IMR-90 (cell line): ENCODE measurements at regions not wholly inside any gene's neighbourhood (a gene's known extent, or its start where the extent isn't known, plus 50 kb on each side); places are given as distances from the start of the nearest gene placed in this dataset.

Experiments
- ATAC-seq: fragments of 200-7000 bp; cut with Tn5 transposase; 2 replicates; pipeline ENCODE4 v1.9.1; 2020; ENCODE audit warnings: low read depth, mild to moderate bottlenecking, moderate library complexity
- BruUV-seq: library from RNA; stranded (reverse); fragments of 400-500 nt; replicated peaks from 2 replicates; lab custom pipeline; 2021; lab: Mats Ljungman, UMichigan
- CTCF ChIA-PET: fragments of 300-600 bp; formaldehyde crosslinking; extraction: SDS; loops from one replicate; lab custom pipeline; 2021; ENCODE audit warnings: antibody characterized with exemption; lab: Yijun Ruan, JAX
- POLR2A ChIA-PET: fragments of 300-600 bp; sonication (Branson Sonifier 250); formaldehyde crosslinking; loops from one replicate; lab custom pipeline; 2022; ENCODE audit warnings: antibody characterized with exemption; ENCODE audit not compliant: unreplicated experiment; lab: Charles Lee
- DNase-seq: peaks from one replicate; pipeline ENCODE4 v3.0.0; 2013
- H2AFZ ChIP-seq: replicated peaks from 2 replicates; pipeline ENCODE3; 2013; ENCODE audit warnings: low read length, mild to moderate bottlenecking; ENCODE audit not compliant: poor library complexity
- H2AK5ac ChIP-seq: 2 replicates; pipeline ENCODE4 v1.6.1; 2013; ENCODE audit warnings: low read depth, low read length, inconsistent platforms
- H2AK9ac ChIP-seq: replicated peaks from 2 replicates; pipeline ENCODE3; 2013; ENCODE audit warnings: mild to moderate bottlenecking, low read depth, low read length, moderate library complexity; ENCODE audit not compliant: poor library complexity
- H2BK120ac ChIP-seq: 2 replicates; pipeline ENCODE4 v1.6.1; 2013; ENCODE audit warnings: low read depth, low read length, inconsistent platforms
- H2BK15ac ChIP-seq: 3 replicates; pipeline ENCODE4 v1.6.1; 2013; ENCODE audit warnings: low read depth, low read length, inconsistent platforms
- H2BK20ac ChIP-seq: 2 replicates; pipeline ENCODE4 v1.6.1; 2013; ENCODE audit warnings: low read depth, mild to moderate bottlenecking, inconsistent platforms, low read length, moderate library complexity
- H2BK5ac ChIP-seq: 2 replicates; pipeline ENCODE4 v1.6.1; 2013; ENCODE audit warnings: mild to moderate bottlenecking, low read depth, low read length, inconsistent platforms; ENCODE audit not compliant: poor library complexity, severe bottlenecking
- H3K14ac ChIP-seq: replicated peaks from 2 replicates; pipeline ENCODE4 v1.6.1; 2013; ENCODE audit warnings: low read depth, low read length, inconsistent platforms
- H3K18ac ChIP-seq: 2 replicates; pipeline ENCODE4 v1.6.1; 2013; ENCODE audit warnings: low read depth, low read length, control low read depth
- H3K23ac ChIP-seq: 2 replicates; pipeline ENCODE4 v1.6.1; 2013; ENCODE audit warnings: low read depth, low read length, inconsistent platforms
- H3K27ac ChIP-seq: 2 replicates; pipeline ENCODE4 v1.5.1; 2013; ENCODE audit warnings: mild to moderate bottlenecking, control low read depth, low read length; ENCODE audit not compliant: insufficient read depth
- H3K27me3 ChIP-seq: 2 replicates; pipeline ENCODE4 v1.6.1; 2013; ENCODE audit warnings: low read length; ENCODE audit not compliant: control insufficient read depth, insufficient read depth
- H3K36me3 ChIP-seq: 2 replicates; pipeline ENCODE4 v1.6.1; 2013; ENCODE audit warnings: low read length, mixed read lengths; ENCODE audit not compliant: control insufficient read depth, insufficient read depth
- H3K4ac ChIP-seq: 2 replicates; pipeline ENCODE4 v1.6.1; 2013; ENCODE audit warnings: low read depth, low read length, inconsistent platforms
- H3K4me1 ChIP-seq: 2 replicates; pipeline ENCODE4 v1.6.1; 2013; ENCODE audit warnings: low read length, mixed read lengths; ENCODE audit not compliant: control insufficient read depth, insufficient read depth
- H3K4me2 ChIP-seq: 2 replicates; pipeline ENCODE4 v1.6.1; 2013; ENCODE audit warnings: low read depth, mild to moderate bottlenecking, control low read depth, low read length, moderate library complexity
- H3K4me3 ChIP-seq: 2 replicates; pipeline ENCODE4 v1.5.1; 2013; ENCODE audit warnings: low read depth, mild to moderate bottlenecking, control low read depth, low read length, moderate library complexity; ENCODE audit not compliant: insufficient read depth
- H3K56ac ChIP-seq: 2 replicates; pipeline ENCODE4 v1.6.1; 2013; ENCODE audit warnings: low read length, inconsistent platforms; ENCODE audit not compliant: insufficient read depth; ENCODE audit errors: extremely low read depth
- H3K79me1 ChIP-seq, 2 experiments: 2 replicates each; pipeline ENCODE4 v1.6.1; 2013; ENCODE audit warnings: low read length in 2 of 2, inconsistent platforms in 1 of 2, low read depth in 1 of 2
- H3K9ac ChIP-seq: 2 replicates; pipeline ENCODE4 v1.6.1; 2013; ENCODE audit warnings: low read depth, low read length, control low read depth
- H3K9me1 ChIP-seq: 2 replicates; pipeline ENCODE4 v1.6.1; 2013; ENCODE audit warnings: low read length, inconsistent platforms; ENCODE audit not compliant: insufficient read depth
- H3K9me3 ChIP-seq: 2 replicates; pipeline ENCODE4 v1.6.1; 2013; ENCODE audit warnings: low read length; ENCODE audit not compliant: control insufficient read depth, insufficient read depth
- H4K20me1 ChIP-seq: 2 replicates; pipeline ENCODE4 v1.6.1; 2013; ENCODE audit warnings: low read length, inconsistent platforms; ENCODE audit not compliant: insufficient read depth
- H4K5ac ChIP-seq: 2 replicates; pipeline ENCODE4 v1.6.1; 2013; ENCODE audit warnings: mild to moderate bottlenecking, low read depth, low read length, control low read depth
- H4K8ac ChIP-seq, 2 experiments: 2 replicates each; pipeline ENCODE4 v1.6.1; 2013; ENCODE audit warnings: low read depth in 2 of 2, low read length in 2 of 2, control low read depth in 1 of 2, inconsistent platforms in 1 of 2
- H4K91ac ChIP-seq: 2 replicates; pipeline ENCODE4 v1.6.1; 2013; ENCODE audit warnings: low read depth, low read length, inconsistent platforms; ENCODE audit not compliant: insufficient read depth
- NFE2L2 ChIP-seq: fragments of 150-350 bp; IDR thresholded peaks from 2 replicates; pipeline ENCODE4 v1.6.1; 2016; ENCODE audit warnings: low read depth, mild to moderate bottlenecking, low read length
- WGBS, 2 experiments: methylation state at CpG; one replicate each; pipeline versions ENCODE4 v1.1.5 to v1.1.7; 2013; ENCODE audit warnings: missing lambda C conversion rate in 2 of 2; ENCODE audit not compliant: insufficient read length in 1 of 2; ENCODE audit errors: extremely low coverage in 2 of 2; 5-methylcytosine and 5-hydroxymethylcytosine counted together
- dilution Hi-C: fragments of 300-500 bp; cut with HindIII; formaldehyde crosslinking; loops from one replicate; pipeline ENCODE4 v1.14.3; 2018; ENCODE audit warnings: low sequenced_read_pairs; ENCODE audit not compliant: unreplicated experiment
- in situ Hi-C: fragments of 300-500 bp; cut with MboI; formaldehyde crosslinking; loops from 3 replicates; pipeline ENCODE4 v1.14.3; 2019; ENCODE audit warnings: low sequenced_read_pairs, inconsistent platforms, mixed read lengths
- intact Hi-C: fragments of 100-400 bp; cut with micrococcal nuclease; formaldehyde crosslinking; loops from 2 replicates; pipeline ENCODE4 v1.10.0; 2022

DNA sequence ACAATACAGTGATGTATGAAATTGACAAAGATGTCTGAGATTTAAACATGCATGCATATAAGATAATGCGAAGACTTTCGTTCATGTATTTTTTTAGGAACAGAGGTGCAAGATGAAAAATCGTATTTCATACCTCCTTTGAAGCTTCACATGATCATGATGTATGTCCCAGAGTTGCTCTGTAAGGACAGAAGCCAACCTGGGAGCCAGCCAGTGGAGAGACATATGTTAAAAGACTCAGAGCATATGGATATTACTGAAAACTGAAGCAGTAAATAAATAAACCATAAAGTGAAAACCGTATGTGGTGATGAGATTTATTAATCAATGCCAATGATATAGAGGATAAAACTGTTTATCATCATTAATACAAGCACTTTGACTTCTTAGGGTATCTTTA, 424.4 kb upstream of the NETO1 start:
- no peak overlapping the region for H3K23ac ChIP-seq
- no peak overlapping the region for H4K91ac ChIP-seq
- no peak overlapping the region for H3K4me3 ChIP-seq
- intact Hi-C loops: no loop called here
- DNase-seq: no peak
- ChIA-PET CTCF (no interaction called here), POLR2A (no interaction called here)
- H2AK5ac ChIP-seq: no peak overlapping the region
- no peak overlapping the region for H2BK20ac ChIP-seq
- H4K5ac ChIP-seq: no peak overlapping the region
- H3K14ac ChIP-seq: no peak overlapping the region
- H3K27me3 ChIP-seq: no peaks in the 10 kb centered on the region
- H3K4me1 ChIP-seq: no peaks in the 10 kb centered on the region
- dilution Hi-C loops: no loop called here
- BruUV-seq: no TSS peak
- no peaks in the 10 kb centered on the region for H3K9me3 ChIP-seq
- H3K9me1 ChIP-seq: no peaks in the 10 kb centered on the region
- H3K9ac ChIP-seq: no peak overlapping the region
- no peaks in the 10 kb centered on the region for H3K79me1 ChIP-seq
- H4K20me1 ChIP-seq: no peaks in the 10 kb centered on the region
- no peak for ATAC-seq
- no CpG with 5 or more reads among the region's 4 CpGs for WGBS, 2 experiments
- no peak overlapping the region for H3K18ac ChIP-seq
- H2BK15ac ChIP-seq: no peak overlapping the region
- in situ Hi-C loops: no loop called here
- no peak overlapping the region for H3K27ac ChIP-seq
- H2BK120ac ChIP-seq: no peak overlapping the region
- H4K8ac ChIP-seq: no peak overlapping the region
- H3K56ac ChIP-seq: no peak overlapping the region
- no peaks in the 10 kb centered on the region for H3K36me3 ChIP-seq
- no peak for TF ChIP-seq NFE2L2
- no peak overlapping the region for H2AFZ ChIP-seq
- no peak overlapping the region for H2BK5ac ChIP-seq
- H3K4ac ChIP-seq: no peak overlapping the region
- no peak overlapping the region for H2AK9ac ChIP-seq
- H3K4me2 ChIP-seq: no peak overlapping the region
